ENCODE measurements at regions not wholly inside any gene's neighbourhood (a gene's known extent, or its start where the extent isn't known, plus 50 kb on each side); places are given as distances from the start of the nearest gene placed in this dataset.

DNA sequence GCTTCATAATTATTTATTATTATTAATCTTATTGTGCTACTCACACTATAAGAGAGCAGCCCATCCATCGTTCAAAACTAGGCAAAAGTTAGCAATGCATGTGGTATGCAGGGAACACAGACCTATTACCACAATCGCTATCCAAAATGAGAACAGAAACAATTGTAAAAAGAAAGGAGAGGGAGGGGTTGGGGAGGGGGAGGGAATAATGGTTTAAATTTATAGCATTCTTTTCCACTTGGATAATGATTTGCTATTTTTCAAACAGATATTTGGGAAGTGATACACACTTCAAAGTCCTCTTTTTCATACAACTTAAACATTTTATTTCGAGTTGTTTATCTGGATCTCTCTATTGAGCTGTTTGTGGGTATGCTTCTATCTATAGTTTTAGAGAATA lies 248.6 kb upstream of the SOX5 start:
- 93% methylated on average over 2 of the region's 3 CpGs for WGBS (ENCODE audit: insufficient coverage)

DNA sequence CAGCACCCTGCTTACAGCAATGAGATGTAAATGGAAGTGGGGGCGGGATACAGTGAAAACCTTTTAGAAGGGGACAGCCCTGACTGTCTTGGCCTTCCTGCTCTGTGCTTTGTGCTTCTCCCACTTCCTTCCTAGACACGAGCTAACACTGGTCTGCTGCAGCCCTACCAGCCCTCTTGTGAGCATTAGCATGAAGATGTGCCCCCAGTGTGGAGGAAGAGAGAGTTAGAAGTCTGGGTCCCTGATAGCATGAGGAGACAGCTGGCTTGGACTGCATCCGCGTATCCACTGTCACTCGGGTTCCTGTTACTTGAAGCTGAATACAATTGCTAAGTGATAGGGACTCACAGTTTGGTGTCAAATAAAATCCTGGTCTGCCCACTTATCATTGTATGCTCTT lies 248.1 kb upstream of the SOX5 start:
- no peak for DNase-seq
- Mint-ChIP-seq H3K36me3 (no peaks in the 10 kb centered on the region), H3K4me1 (no peaks in the 10 kb centered on the region), H3K27ac (no peak overlapping the region), H3K27me3 (ENCODE audit: low read depth in 2 of 2) (no peaks in the 10 kb centered on the region), H3K4me3 (no peak overlapping the region), H3K9me3 (peaks cover 1 to 11% of the 10 kb centered on the region in 2 donors)
- Histone ChIP-seq H3K4me1 (ENCODE audit: control insufficient read depth, insufficient read depth, low read length) (no peaks in the 10 kb centered on the region), H3K27ac (ENCODE audit: low read length) (no peak overlapping the region), H3K36me3 (ENCODE audit: control insufficient read depth, insufficient read depth, low read length) (no peaks in the 10 kb centered on the region), H3K4me3 (ENCODE audit: low read length) (no peak overlapping the region), H3K27me3 (ENCODE audit: control insufficient read depth, insufficient read depth, low read length) (no peaks in the 10 kb centered on the region), H3K9me3 (ENCODE audit: control insufficient read depth, insufficient read depth, low read length) (no peaks in the 10 kb centered on the region)
- TF ChIP-seq, protein P1, sequence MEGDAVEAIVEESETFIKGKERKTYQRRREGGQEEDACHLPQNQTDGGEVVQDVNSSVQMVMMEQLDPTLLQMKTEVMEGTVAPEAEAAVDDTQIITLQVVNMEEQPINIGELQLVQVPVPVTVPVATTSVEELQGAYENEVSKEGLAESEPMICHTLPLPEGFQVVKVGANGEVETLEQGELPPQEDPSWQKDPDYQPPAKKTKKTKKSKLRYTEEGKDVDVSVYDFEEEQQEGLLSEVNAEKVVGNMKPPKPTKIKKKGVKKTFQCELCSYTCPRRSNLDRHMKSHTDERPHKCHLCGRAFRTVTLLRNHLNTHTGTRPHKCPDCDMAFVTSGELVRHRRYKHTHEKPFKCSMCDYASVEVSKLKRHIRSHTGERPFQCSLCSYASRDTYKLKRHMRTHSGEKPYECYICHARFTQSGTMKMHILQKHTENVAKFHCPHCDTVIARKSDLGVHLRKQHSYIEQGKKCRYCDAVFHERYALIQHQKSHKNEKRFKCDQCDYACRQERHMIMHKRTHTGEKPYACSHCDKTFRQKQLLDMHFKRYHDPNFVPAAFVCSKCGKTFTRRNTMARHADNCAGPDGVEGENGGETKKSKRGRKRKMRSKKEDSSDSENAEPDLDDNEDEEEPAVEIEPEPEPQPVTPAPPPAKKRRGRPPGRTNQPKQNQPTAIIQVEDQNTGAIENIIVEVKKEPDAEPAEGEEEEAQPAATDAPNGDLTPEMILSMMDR (IDR thresholded peaks at IDR 0.05) = no peak
- intact Hi-C loops (cut with micrococcal nuclease) = no loop called here
- no peak for ATAC-seq
- 77% methylated on average over 5 of the region's 5 CpGs for WGBS (ENCODE audit: insufficient coverage)

More for the DNA sequence above, 248.6 kb upstream of the SOX5 start:
- TF ChIP-seq, protein P1 (IDR thresholded peaks at IDR 0.05) = no peak
- Histone ChIP-seq H3K4me1 (ENCODE audit: control insufficient read depth, insufficient read depth, low read length) (no peaks in the 10 kb centered on the region), H3K27ac (ENCODE audit: low read length) (no peak overlapping the region), H3K36me3 (ENCODE audit: control insufficient read depth, insufficient read depth, low read length) (no peaks in the 10 kb centered on the region), H3K9me3 (ENCODE audit: control insufficient read depth, insufficient read depth, low read length) (no peaks in the 10 kb centered on the region), H3K27me3 (ENCODE audit: control insufficient read depth, insufficient read depth, low read length) (no peaks in the 10 kb centered on the region), H3K4me3 (ENCODE audit: low read length) (no peak overlapping the region)
- ATAC-seq (no peak), DNase-seq (no peak)
- Mint-ChIP-seq H3K36me3 (no peaks in the 10 kb centered on the region), H3K27ac (no peak overlapping the region), H3K4me1 (no peaks in the 10 kb centered on the region), H3K9me3 (peaks cover 4 to 11% of the 10 kb centered on the region in 2 donors), H3K27me3 (ENCODE audit: low read depth in 2 of 2) (no peaks in the 10 kb centered on the region), H3K4me3 (no peak overlapping the region)
- intact Hi-C loops (cut with micrococcal nuclease) = no loop called here

DNA sequence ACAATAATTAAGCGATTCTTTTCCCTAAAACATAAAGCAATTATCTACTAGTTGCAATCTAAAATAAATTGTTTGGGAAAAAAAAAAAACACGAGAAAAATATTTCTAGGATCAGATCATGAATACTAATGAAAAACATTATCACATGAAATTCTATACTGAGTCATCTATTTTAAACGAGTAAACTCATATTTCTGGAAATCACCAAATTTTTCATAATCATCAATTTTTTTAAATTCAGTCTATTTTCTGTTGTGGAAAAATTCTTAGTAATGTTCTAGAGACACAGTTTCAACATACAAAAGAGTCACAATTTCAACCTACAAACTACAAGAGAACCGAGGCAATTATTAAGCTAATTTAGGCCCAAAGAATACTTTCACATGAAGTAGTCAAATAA lies 245.6 kb upstream of the SOX5 start:
- H3K4me3 ChIP-seq (ENCODE audit: low read length) = no peak overlapping the region
- H3K9me3 Mint-ChIP-seq = peaks cover 0 to 9% of the 10 kb centered on the region in 2 donors

DNA sequence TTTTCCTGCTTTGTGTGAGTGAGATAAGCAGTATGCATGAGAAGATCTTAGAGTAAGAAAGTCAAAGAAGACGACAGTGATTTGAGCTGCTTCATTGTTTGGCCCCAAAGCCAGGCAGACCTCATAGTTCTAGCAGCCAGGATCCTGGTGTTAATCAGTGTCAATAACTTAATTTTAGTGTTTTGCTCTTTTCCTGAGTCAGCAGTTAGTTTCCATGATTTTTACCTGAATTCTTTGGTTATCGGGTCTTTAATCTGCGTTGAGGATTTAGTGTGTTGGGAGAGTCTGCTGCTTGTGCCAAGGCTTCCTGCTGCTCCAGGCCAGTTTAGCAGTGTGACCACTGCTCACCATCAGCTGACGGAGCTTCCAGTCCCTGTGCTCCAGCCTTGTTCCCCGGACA lies 241.6 kb upstream of the SOX5 start:
- intact Hi-C loops (cut with micrococcal nuclease) = no loop called here
- 91% methylated on average over 5 of the region's 5 CpGs for WGBS (ENCODE audit: insufficient coverage)
- Mint-ChIP-seq H3K9me3 (peaks cover 2 to 5% of the 10 kb centered on the region in 2 donors), H3K36me3 (no peaks in the 10 kb centered on the region), H3K27ac (no peak overlapping the region), H3K27me3 (ENCODE audit: low read depth in 2 of 2) (no peaks in the 10 kb centered on the region), H3K4me1 (no peaks in the 10 kb centered on the region), H3K4me3 (no peak overlapping the region)
- no peaks in the 10 kb centered on the region for H3K4me1 ChIP-seq (ENCODE audit: control insufficient read depth, insufficient read depth, low read length)
- TF ChIP-seq, protein P1 (IDR thresholded peaks at IDR 0.05) = no peak
- no peak overlapping the region for H3K4me3 ChIP-seq (ENCODE audit: low read length)
- ATAC-seq (no peak), DNase-seq (no peak)
- no peaks in the 10 kb centered on the region for H3K27me3 ChIP-seq (ENCODE audit: control insufficient read depth, insufficient read depth, low read length)
- no peaks in the 10 kb centered on the region for H3K36me3 ChIP-seq (ENCODE audit: control insufficient read depth, insufficient read depth, low read length)
- no peak overlapping the region for H3K27ac ChIP-seq (ENCODE audit: low read length)
- H3K9me3 ChIP-seq (ENCODE audit: control insufficient read depth, insufficient read depth, low read length) = no peaks in the 10 kb centered on the region

More for the DNA sequence above, 245.6 kb upstream of the SOX5 start:
- no peak overlapping the region for H3K27ac ChIP-seq (ENCODE audit: low read length)
- no peaks in the 10 kb centered on the region for H3K36me3 Mint-ChIP-seq
- ATAC-seq (no peak), DNase-seq (no peak)
- no peak overlapping the region for H3K4me3 Mint-ChIP-seq
- TF ChIP-seq, protein P1 (IDR thresholded peaks at IDR 0.05) = no peak
- H3K9me3 ChIP-seq (ENCODE audit: control insufficient read depth, insufficient read depth, low read length) = no peaks in the 10 kb centered on the region
- intact Hi-C loops (cut with micrococcal nuclease) = no loop called here
- no peaks in the 10 kb centered on the region for H3K27me3 Mint-ChIP-seq (ENCODE audit: low read depth in 2 of 2)
- H3K36me3 ChIP-seq (ENCODE audit: control insufficient read depth, insufficient read depth, low read length) = no peaks in the 10 kb centered on the region
- H3K27me3 ChIP-seq (ENCODE audit: control insufficient read depth, insufficient read depth, low read length) = no peaks in the 10 kb centered on the region
- no peak overlapping the region for H3K27ac Mint-ChIP-seq
- H3K4me1 Mint-ChIP-seq = no peaks in the 10 kb centered on the region
- WGBS (ENCODE audit: insufficient coverage) = no CpG with 5 or more reads among the region's 4 CpGs
- H3K4me1 ChIP-seq (ENCODE audit: control insufficient read depth, insufficient read depth, low read length) = no peaks in the 10 kb centered on the region
